Mesendoderm (in vitro differentiated cells): ENCODE measurements at regions not wholly inside any gene's neighbourhood (a gene's known extent, or its start where the extent isn't known, plus 50 kb on each side); places are given as distances from the start of the nearest gene placed in this dataset.
A peak's percentile ranks its signal among the peaks of the same experiment; 100 is the strongest.

Experiments
- DNase-seq: peaks from one replicate; pipeline ENCODE4 v3.0.0; 2013
- H2AK5ac ChIP-seq: 2 replicates; pipeline ENCODE4 v1.6.1; 2013; ENCODE audit warnings: low read length, inconsistent platforms
- H2BK120ac ChIP-seq: 2 replicates; pipeline ENCODE4 v1.6.1; 2013; ENCODE audit warnings: low read depth, mild to moderate bottlenecking, low read length, moderate library complexity, mixed read lengths
- H2BK15ac ChIP-seq: replicated peaks from 2 replicates; pipeline ENCODE4 v1.6.1; 2013; ENCODE audit warnings: low read depth, mild to moderate bottlenecking, moderate library complexity
- H2BK5ac ChIP-seq: 2 replicates; pipeline ENCODE4 v1.6.1; 2013; ENCODE audit warnings: low read length, inconsistent platforms
- H3K18ac ChIP-seq: 2 replicates; pipeline ENCODE4 v1.6.1; 2013; ENCODE audit warnings: mild to moderate bottlenecking, low read length, mixed read lengths
- H3K23ac ChIP-seq: one replicate; pipeline ENCODE4 v1.6.1; 2013; ENCODE audit warnings: low read length
- H3K27ac ChIP-seq: 2 replicates; pipeline ENCODE4 v1.5.1; 2013; ENCODE audit warnings: low read depth, mild to moderate bottlenecking, inconsistent platforms, low read length, moderate library complexity
- H3K27me3 ChIP-seq: 2 replicates; pipeline ENCODE4 v1.6.1; 2013; ENCODE audit warnings: low read length, control low read depth, mild to moderate bottlenecking, inconsistent platforms; ENCODE audit not compliant: insufficient read depth, poor library complexity
- H3K36me3 ChIP-seq: 2 replicates; pipeline ENCODE4 v1.6.1; 2013; ENCODE audit warnings: low read length, inconsistent platforms; ENCODE audit not compliant: control insufficient read depth, insufficient read depth
- H3K4ac ChIP-seq: one replicate; pipeline ENCODE4 v1.6.1; 2013; ENCODE audit warnings: low read depth, mild to moderate bottlenecking, low read length, moderate library complexity
- H3K4me1 ChIP-seq: 2 replicates; pipeline ENCODE4 v1.6.1; 2013; ENCODE audit warnings: low read depth, low read length, inconsistent platforms; ENCODE audit not compliant: control insufficient read depth
- H3K4me2 ChIP-seq: 2 replicates; pipeline ENCODE4 v1.6.1; 2013; ENCODE audit warnings: low read length
- H3K4me3 ChIP-seq: 2 replicates; pipeline ENCODE4 v1.5.1; 2013; ENCODE audit warnings: mild to moderate bottlenecking, low read length
- H3K56ac ChIP-seq: one replicate; pipeline ENCODE4 v1.6.1; 2013; ENCODE audit warnings: low read length
- H3K79me1 ChIP-seq: 2 replicates; pipeline ENCODE4 v1.6.1; 2013; ENCODE audit warnings: low read length, inconsistent platforms
- H3K79me2 ChIP-seq: 2 replicates; pipeline ENCODE4 v1.6.1; 2013; ENCODE audit warnings: mild to moderate bottlenecking, low read length; ENCODE audit not compliant: control insufficient read depth, insufficient read depth
- H3K9ac ChIP-seq: 2 replicates; pipeline ENCODE4 v1.6.1; 2013; ENCODE audit warnings: low read length, inconsistent platforms
- H4K5ac ChIP-seq: one replicate; pipeline ENCODE4 v1.6.1; 2013; ENCODE audit warnings: low read length
- H4K8ac ChIP-seq: one replicate; pipeline ENCODE4 v1.6.1; 2013; ENCODE audit warnings: low read depth, mild to moderate bottlenecking, control low read depth, low read length, moderate library complexity
- WGBS: extraction: QIAGEN DNeasy Blood & Tissue Kit; methylation state at CpG from one replicate; pipeline ENCODE4 v1.1.7; 2013; ENCODE audit warnings: low lambda C conversion rate, missing lambda C conversion rate; ENCODE audit not compliant: insufficient coverage; ENCODE audit errors: extremely low coverage; 5-methylcytosine and 5-hydroxymethylcytosine counted together

DNA sequence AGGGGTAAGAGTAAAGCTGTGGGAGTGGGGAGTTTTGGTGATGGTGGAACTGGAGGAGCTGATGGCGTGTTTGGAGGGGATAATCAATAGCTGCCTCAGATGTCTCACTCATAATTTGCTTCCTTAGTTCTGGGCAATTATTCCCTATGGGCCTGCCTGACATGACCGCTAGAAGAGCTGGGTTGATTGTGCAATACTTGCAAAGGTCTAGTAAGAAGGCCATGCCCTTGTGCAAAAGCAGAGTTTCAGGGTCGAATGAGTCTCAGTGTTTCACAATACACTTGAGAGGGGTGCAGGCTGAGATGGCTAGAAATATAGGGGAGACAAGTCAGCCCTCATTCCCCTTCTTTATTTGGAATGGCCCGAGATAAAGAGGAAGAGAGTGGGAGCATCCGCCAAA is 858.4 kb upstream of the POU3F4 start:
- Histone ChIP-seq H3K4me1 (no peaks in the 10 kb centered on the region), H3K79me1 (no peaks in the 10 kb centered on the region), H3K18ac (no peak overlapping the region), H2BK5ac (no peak overlapping the region), H3K27ac (no peak overlapping the region), H2BK15ac (no peak overlapping the region), H3K4me2 (no peak overlapping the region), H3K79me2 (no peaks in the 10 kb centered on the region), H3K36me3 (no peaks in the 10 kb centered on the region), H3K23ac (no peak overlapping the region), H2AK5ac (no peak overlapping the region), H4K5ac (no peak overlapping the region), H3K4ac (no peak overlapping the region), H3K27me3 (no peaks in the 10 kb centered on the region), H3K4me3 (no peak overlapping the region), H3K9ac (no peak overlapping the region), H3K56ac (no peak overlapping the region), H2BK120ac (no peak overlapping the region), H4K8ac (no peak overlapping the region)
- no CpG with 5 or more reads among the region's 5 CpGs for WGBS
- DNase-seq, result no peak

DNA sequence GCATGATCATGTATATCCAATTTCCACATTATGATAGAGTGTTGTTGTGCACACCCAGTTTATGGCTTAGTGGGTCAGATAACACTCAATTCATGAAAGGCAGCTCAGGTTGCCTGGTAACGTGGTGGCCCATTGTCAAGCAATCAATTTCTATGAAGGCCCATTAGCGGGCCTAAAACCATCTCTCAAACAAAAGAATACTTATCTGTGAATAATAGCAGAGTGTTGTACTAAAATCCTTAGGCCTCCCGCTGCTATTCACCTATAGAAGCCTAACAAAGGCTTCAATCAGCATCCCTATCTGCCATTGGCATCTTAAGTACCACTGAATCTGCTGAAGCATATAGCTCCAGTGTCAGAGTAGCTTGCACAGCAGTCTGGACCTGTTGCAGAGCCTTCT is 849.6 kb upstream of the POU3F4 start:
- Histone ChIP-seq H2BK15ac (no peak overlapping the region), H3K79me1 (no peaks in the 10 kb centered on the region), H3K4ac (no peak overlapping the region), H3K79me2 (no peaks in the 10 kb centered on the region), H3K36me3 (no peaks in the 10 kb centered on the region), H3K18ac (no peak overlapping the region), H4K5ac (no peak overlapping the region), H3K9ac (no peak overlapping the region), H3K4me2 (no peak overlapping the region), H2BK120ac (no peak overlapping the region), H3K27ac (no peak overlapping the region), H2AK5ac (no peak overlapping the region), H2BK5ac (no peak overlapping the region), H3K4me3 (no peak overlapping the region), H3K56ac (no peak overlapping the region), H3K27me3 (no peaks in the 10 kb centered on the region), H3K4me1 (no peaks in the 10 kb centered on the region), H3K23ac (no peak overlapping the region), H4K8ac (no peak overlapping the region)
- no CpG with 5 or more reads among the region's 3 CpGs for WGBS
- no peak for DNase-seq

DNA sequence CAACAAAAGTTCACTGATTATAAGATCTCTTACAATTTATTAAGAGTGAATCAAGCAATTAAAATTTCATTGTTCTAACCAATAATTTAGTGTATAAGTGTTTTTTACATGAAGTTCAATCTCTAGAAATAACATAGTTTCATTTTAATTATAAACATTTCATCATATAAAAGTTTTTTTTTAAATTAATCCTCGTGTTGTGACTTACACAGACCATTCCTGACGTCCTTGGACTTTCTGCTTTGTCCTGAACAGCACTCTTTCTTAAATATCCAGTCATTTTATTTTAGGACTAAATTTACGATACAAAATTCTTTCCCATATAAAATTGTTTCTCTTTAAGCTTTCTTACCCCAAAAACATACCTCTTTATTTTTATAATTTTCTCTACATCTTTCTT is 841.7 kb upstream of the POU3F4 start:
- no peak overlapping the region for H3K56ac ChIP-seq
- H2BK15ac ChIP-seq, result no peak overlapping the region
- peak; percentile 44 for DNase-seq
- no peaks in the 10 kb centered on the region for H3K79me1 ChIP-seq
- no peak overlapping the region for H2AK5ac ChIP-seq
- H3K27ac ChIP-seq, result no peak overlapping the region
- H2BK5ac ChIP-seq, result no peak overlapping the region
- no peak overlapping the region for H4K5ac ChIP-seq
- H3K4me1 ChIP-seq, result no peaks in the 10 kb centered on the region
- no peak overlapping the region for H3K23ac ChIP-seq
- H3K79me2 ChIP-seq, result no peaks in the 10 kb centered on the region
- no peak overlapping the region for H3K4ac ChIP-seq
- H3K9ac ChIP-seq, result no peak overlapping the region
- no peak overlapping the region for H2BK120ac ChIP-seq
- no peak overlapping the region for H3K4me2 ChIP-seq
- 100% methylated on average over 1 of the region's 3 CpGs for WGBS
- no peaks in the 10 kb centered on the region for H3K27me3 ChIP-seq
- no peak overlapping the region for H3K18ac ChIP-seq
- no peak overlapping the region for H4K8ac ChIP-seq
- H3K4me3 ChIP-seq, result no peak overlapping the region
- H3K36me3 ChIP-seq, result no peaks in the 10 kb centered on the region

DNA sequence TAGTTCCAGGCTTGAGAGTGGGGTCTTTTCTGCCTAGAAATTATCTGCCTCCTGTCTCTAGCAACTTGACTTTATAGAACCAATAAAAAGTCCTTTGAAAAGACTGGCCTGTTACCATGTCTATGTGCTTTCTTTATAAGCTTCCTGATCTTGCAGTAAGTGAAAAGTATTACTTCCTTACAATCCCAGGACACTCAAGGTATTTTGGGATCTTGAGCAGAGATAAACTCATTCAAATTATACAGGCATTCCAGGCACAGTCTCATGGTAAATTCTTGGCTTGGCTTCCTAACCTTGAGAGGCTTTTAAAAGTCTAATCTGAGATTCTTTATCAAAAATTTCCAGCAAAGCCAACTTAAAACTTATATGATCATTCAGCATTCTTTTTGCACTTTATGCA is 833.0 kb upstream of the POU3F4 start:
- H3K4me2 ChIP-seq, result no peak overlapping the region
- no peak overlapping the region for H3K4me3 ChIP-seq
- no peak overlapping the region for H3K18ac ChIP-seq
- H3K4me1 ChIP-seq, result no peaks in the 10 kb centered on the region
- H3K79me1 ChIP-seq, result no peaks in the 10 kb centered on the region
- H3K23ac ChIP-seq, result no peak overlapping the region
- H3K9ac ChIP-seq, result no peak overlapping the region
- no peak overlapping the region for H2AK5ac ChIP-seq
- no peaks in the 10 kb centered on the region for H3K36me3 ChIP-seq
- H3K4ac ChIP-seq, result no peak overlapping the region
- H4K5ac ChIP-seq, result no peak overlapping the region
- H3K27ac ChIP-seq, result no peak overlapping the region
- no peaks in the 10 kb centered on the region for H3K79me2 ChIP-seq
- H3K56ac ChIP-seq, result no peak overlapping the region
- H2BK5ac ChIP-seq, result no peak overlapping the region
- H3K27me3 ChIP-seq, result no peaks in the 10 kb centered on the region
- no peak overlapping the region for H2BK120ac ChIP-seq
- H4K8ac ChIP-seq, result no peak overlapping the region
- no peak overlapping the region for H2BK15ac ChIP-seq
- DNase-seq, result no peak

DNA sequence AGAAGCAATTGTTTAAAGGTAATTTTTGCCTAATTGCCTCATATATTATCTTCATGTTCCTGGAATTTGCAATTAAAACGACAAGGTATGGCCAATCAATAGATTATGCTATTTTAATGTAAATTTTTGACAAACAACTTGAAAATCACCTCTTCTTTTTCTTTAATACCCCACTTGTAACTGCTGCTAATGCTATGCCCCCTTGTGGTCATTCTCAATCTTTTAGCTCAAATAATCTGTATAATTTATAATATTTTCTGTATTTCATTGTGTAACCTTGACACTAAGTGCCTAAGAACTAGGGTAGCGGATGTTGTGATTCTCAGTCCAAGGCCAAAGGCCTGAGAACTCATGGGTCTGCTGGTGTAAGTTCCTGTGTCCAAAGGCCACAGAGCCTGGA is 831.7 kb upstream of the POU3F4 start:
- no peak overlapping the region for H2BK15ac ChIP-seq
- no peak overlapping the region for H4K5ac ChIP-seq
- H3K36me3 ChIP-seq, result no peaks in the 10 kb centered on the region
- no CpG with 5 or more reads among the region's 2 CpGs for WGBS
- DNase-seq, result no peak
- no peak overlapping the region for H3K4me2 ChIP-seq
- no peak overlapping the region for H2AK5ac ChIP-seq
- H3K18ac ChIP-seq, result no peak overlapping the region
- no peak overlapping the region for H3K9ac ChIP-seq
- H3K79me1 ChIP-seq, result no peaks in the 10 kb centered on the region
- no peak overlapping the region for H3K4me3 ChIP-seq
- H3K27me3 ChIP-seq, result no peaks in the 10 kb centered on the region
- no peaks in the 10 kb centered on the region for H3K4me1 ChIP-seq
- no peak overlapping the region for H4K8ac ChIP-seq
- H3K23ac ChIP-seq, result no peak overlapping the region
- H3K79me2 ChIP-seq, result no peaks in the 10 kb centered on the region
- H2BK120ac ChIP-seq, result no peak overlapping the region
- H3K4ac ChIP-seq, result no peak overlapping the region
- no peak overlapping the region for H2BK5ac ChIP-seq
- H3K56ac ChIP-seq, result no peak overlapping the region
- no peak overlapping the region for H3K27ac ChIP-seq

DNA sequence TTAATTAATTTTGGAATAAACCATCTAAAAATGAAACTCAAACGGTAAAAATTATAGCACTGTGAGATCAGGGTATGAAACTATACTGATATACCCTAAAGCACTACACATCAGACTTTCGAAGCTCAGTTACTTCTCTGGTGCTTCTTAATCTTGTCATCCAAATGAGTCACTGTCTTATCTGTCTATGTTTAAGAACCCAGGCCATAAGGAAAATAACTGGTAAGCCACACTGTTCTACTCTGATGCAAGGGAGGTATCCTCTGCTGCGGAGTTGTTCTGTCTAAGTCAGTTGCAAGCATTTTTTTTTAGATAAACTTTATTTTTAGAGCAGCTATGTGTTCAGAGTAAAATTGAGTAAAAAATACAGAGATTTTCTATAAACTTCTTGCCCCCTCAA is 830.8 kb upstream of the POU3F4 start:
- no peak for DNase-seq
- Histone ChIP-seq H3K56ac (no peak overlapping the region), H2BK5ac (no peak overlapping the region), H4K8ac (no peak overlapping the region), H2BK15ac (no peak overlapping the region), H3K4me1 (no peaks in the 10 kb centered on the region), H3K23ac (no peak overlapping the region), H2BK120ac (no peak overlapping the region), H3K18ac (no peak overlapping the region), H3K4me3 (no peak overlapping the region), H4K5ac (no peak overlapping the region), H3K4ac (no peak overlapping the region), H3K27ac (no peak overlapping the region), H2AK5ac (no peak overlapping the region), H3K27me3 (no peaks in the 10 kb centered on the region), H3K36me3 (no peaks in the 10 kb centered on the region), H3K79me1 (no peaks in the 10 kb centered on the region), H3K79me2 (no peaks in the 10 kb centered on the region), H3K4me2 (no peak overlapping the region), H3K9ac (no peak overlapping the region)
- no CpG with 5 or more reads among the region's 3 CpGs for WGBS
